PC-3 (cell line): ENCODE measurements at regions not wholly inside any gene's neighbourhood (a gene's known extent, or its start where the extent isn't known, plus 50 kb on each side); places are given as distances from the start of the nearest gene placed in this dataset.

Experiments
- ATAC-seq: fragments of 200-7000 bp; cut with Tn5 transposase; 2 replicates; pipeline ENCODE4 v1.9.1; 2020; ENCODE audit warnings: mild to moderate bottlenecking, moderate library complexity
- BruUV-seq: library from RNA; stranded (reverse); fragments of 400-500 nt; replicated peaks from 2 replicates; lab custom pipeline; 2021; lab: Mats Ljungman, UMichigan
- CTCF ChIA-PET: fragments of 300-600 bp; sonication (Branson Sonifier 250); formaldehyde crosslinking; loops from one replicate; lab custom pipeline; 2022; ENCODE audit warnings: antibody characterized with exemption; lab: Charles Lee
- POLR2A ChIA-PET: fragments of 300-600 bp; sonication (Branson Sonifier 250); formaldehyde crosslinking; loops from one replicate; lab custom pipeline; 2022; ENCODE audit warnings: antibody characterized with exemption; ENCODE audit not compliant: unreplicated experiment; lab: Charles Lee
- DNase-seq: peaks from one replicate; pipeline ENCODE4 v3.0.0-alpha.2; 2015
- H2AFZ ChIP-seq: fragments of 300-600 bp; sonication (generic); 2 replicates; pipeline ENCODE4 v1.6.0; 2016; ENCODE audit warnings: antibody characterized with exemption, low read length
- H3F3A ChIP-seq: fragments of 300-600 bp; sonication (generic); one replicate; pipeline ENCODE4 v1.6.0; 2017; ENCODE audit warnings: antibody characterized with exemption, low read length, control low read depth, mild to moderate bottlenecking; ENCODE audit not compliant: unreplicated experiment
- H3K27ac ChIP-seq: fragments of 300-600 bp; sonication (generic); 2 replicates; pipeline ENCODE4 v1.5.1; 2016; ENCODE audit warnings: mild to moderate bottlenecking, low read length
- H3K27me3 ChIP-seq: fragments of 300-600 bp; sonication (generic); 2 replicates; pipeline ENCODE4 v1.6.1; 2016; ENCODE audit warnings: low read length, mixed read lengths
- H3K36me3 ChIP-seq: fragments of 300-600 bp; sonication (generic); 2 replicates; pipeline ENCODE4 v1.6.1; 2016; ENCODE audit warnings: low read depth, mixed run types, low read length, mixed read lengths
- H3K4me1 ChIP-seq: fragments of 300-600 bp; sonication (generic); 2 replicates; pipeline ENCODE4 v1.5.1; 2016; ENCODE audit warnings: low read length; ENCODE audit not compliant: insufficient read depth
- H3K4me2 ChIP-seq: fragments of 300-600 bp; sonication (generic); 2 replicates; pipeline ENCODE4 v1.6.0; 2016; ENCODE audit warnings: low read length
- H3K4me3 ChIP-seq: fragments of 300-600 bp; sonication (generic); 2 replicates; pipeline ENCODE4 v1.5.1; 2016; ENCODE audit warnings: mild to moderate bottlenecking, low read length, mixed read lengths
- H3K79me2 ChIP-seq: fragments of 300-600 bp; sonication (generic); 2 replicates; pipeline ENCODE4 v1.6.1; 2017; ENCODE audit warnings: low read length, mixed read lengths
- H3K9ac ChIP-seq: fragments of 300-600 bp; sonication (generic); 2 replicates; pipeline ENCODE4 v1.6.0; 2016; ENCODE audit warnings: mild to moderate bottlenecking, low read length
- H3K9me2 ChIP-seq: fragments of 300-600 bp; sonication (generic); replicated peaks from 2 replicates; pipeline ENCODE4 v1.6.1; 2016; ENCODE audit warnings: mixed run types, low read length, mixed read lengths
- H3K9me3 ChIP-seq: fragments of 300-600 bp; sonication (generic); 2 replicates; pipeline ENCODE4 v1.6.1; 2016; ENCODE audit warnings: low read length, mixed read lengths
- H4K20me1 ChIP-seq: fragments of 300-600 bp; sonication (generic); 2 replicates; pipeline ENCODE4 v1.6.1; 2016; ENCODE audit warnings: low read length, mixed read lengths
- CTCF ChIP-seq: fragments of 300-600 bp; sonication (generic); conservative IDR thresholded peaks from 2 replicates; pipeline ENCODE4 v1.5.1; 2017; ENCODE audit warnings: antibody characterized with exemption, low read depth, mild to moderate bottlenecking, low read length
- EZH2 ChIP-seq: fragments of 300-600 bp; sonication (generic); IDR thresholded peaks from one replicate; pipeline ENCODE4 v1.6.1; 2017; ENCODE audit warnings: antibody characterized with exemption, mild to moderate bottlenecking, low read length; ENCODE audit not compliant: unreplicated experiment
- EZH2phosphoT487 ChIP-seq: fragments of 300-600 bp; sonication (generic); IDR thresholded peaks from 2 replicates; pipeline ENCODE4 v1.6.1; 2018; ENCODE audit warnings: mild to moderate bottlenecking, antibody characterized with exemption, low read length, borderline replicate concordance
- intact Hi-C: fragments of 100-400 bp; cut with micrococcal nuclease; formaldehyde crosslinking; loops from 2 replicates; pipeline ENCODE4 v1.9.0; 2023

GRCh38 chr1:106749491-106749890 is 307.0 kb upstream of the PRMT6 start:
- POLR2A ChIA-PET: no interaction called here
- Histone ChIP-seq H3K79me2 (no peaks in the 10 kb centered on the region), H2AFZ (no peak overlapping the region), H3K9ac (no peak overlapping the region), H3K9me2 (no peaks in the 10 kb centered on the region), H3K4me1 (peaks cover 6% of the 10 kb centered on the region), H3K9me3 (no peaks in the 10 kb centered on the region), H3K27ac (no peak overlapping the region), H3K36me3 (no peaks in the 10 kb centered on the region), H4K20me1 (no peaks in the 10 kb centered on the region), H3F3A (no peaks in the 10 kb centered on the region), H3K27me3 (no peaks in the 10 kb centered on the region), H3K4me2 (no peak overlapping the region), H3K4me3 (no peak overlapping the region)
- DNase-seq: no peak
- CTCF ChIA-PET: no interaction called here
- TF ChIP-seq EZH2phosphoT487: no peak
- TF ChIP-seq EZH2: no peak
- no peak for TF ChIP-seq CTCF
- ATAC-seq: no peak
- BruUV-seq: no TSS peak
- intact Hi-C loops: no loop called here

GRCh38 chr1:106749906-106750305 is 306.6 kb upstream of the PRMT6 start:
- no peaks in the 10 kb centered on the region for H3K36me3 ChIP-seq

GRCh38 chr1:106751002-106751401 is 305.5 kb upstream of the PRMT6 start:
- Histone ChIP-seq H3K27ac (no peak overlapping the region), H3K9me3 (no peaks in the 10 kb centered on the region), H3K9me2 (no peaks in the 10 kb centered on the region), H3F3A (peaks cover under 1% of the 10 kb centered on the region), H3K4me3 (no peak overlapping the region), H3K4me1 (peaks cover 18% of the 10 kb centered on the region), H3K4me2 (no peak overlapping the region), H3K9ac (no peak overlapping the region), H3K36me3 (no peaks in the 10 kb centered on the region), H2AFZ (no peak overlapping the region), H4K20me1 (no peaks in the 10 kb centered on the region), H3K27me3 (no peaks in the 10 kb centered on the region), H3K79me2 (no peaks in the 10 kb centered on the region)
- CTCF ChIA-PET: no interaction called here
- no peak for TF ChIP-seq CTCF
- no peak for TF ChIP-seq EZH2
- no peak for TF ChIP-seq EZH2phosphoT487
- DNase-seq (no peak), ATAC-seq (no peak)
- intact Hi-C loops: no loop called here
- no TSS peak for BruUV-seq
- POLR2A ChIA-PET: no interaction called here

More at GRCh38 chr1:106749906-106750305, 306.6 kb upstream of the PRMT6 start:
- Histone ChIP-seq H3K4me1 (peaks cover 10% of the 10 kb centered on the region), H3K4me3 (no peak overlapping the region), H3K27me3 (no peaks in the 10 kb centered on the region), H3K4me2 (no peak overlapping the region), H3K9me2 (no peaks in the 10 kb centered on the region), H4K20me1 (no peaks in the 10 kb centered on the region), H3K9me3 (no peaks in the 10 kb centered on the region), H3K79me2 (no peaks in the 10 kb centered on the region), H3K27ac (no peak overlapping the region), H2AFZ (no peak overlapping the region), H3F3A (no peaks in the 10 kb centered on the region), H3K9ac (no peak overlapping the region)
- ChIA-PET POLR2A (no interaction called here), CTCF (no interaction called here)
- no peak for ATAC-seq
- BruUV-seq: no TSS peak
- no peak for TF ChIP-seq EZH2
- TF ChIP-seq CTCF: no peak
- TF ChIP-seq EZH2phosphoT487: no peak
- DNase-seq: no peak
- intact Hi-C loops: no loop called here
